ENCODE measurements at regions not wholly inside any gene's neighbourhood (a gene's known extent, or its start where the extent isn't known, plus 50 kb on each side); places are given as distances from the start of the nearest gene placed in this dataset.

DNA sequence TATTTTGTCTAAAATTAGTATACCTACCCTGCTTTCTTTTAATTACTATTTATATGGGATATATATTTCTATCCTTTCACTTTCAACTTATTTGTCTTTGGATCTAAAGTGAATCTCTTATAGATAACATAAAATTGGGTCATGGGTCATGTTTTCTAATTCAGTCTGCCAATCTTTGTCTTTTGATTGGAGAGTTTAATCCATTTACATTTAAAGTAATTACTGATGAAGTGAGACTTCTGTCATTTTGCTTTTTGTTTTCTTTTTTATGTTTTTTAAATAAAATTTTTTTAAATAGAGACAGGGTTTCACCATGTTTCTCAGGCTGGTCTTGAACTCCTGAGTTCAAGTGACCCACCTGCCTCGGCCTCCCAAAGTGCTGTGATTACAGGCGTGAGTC lies 50.5 kb upstream of the PRDM1 start:
- no peak for DNase-seq

DNA sequence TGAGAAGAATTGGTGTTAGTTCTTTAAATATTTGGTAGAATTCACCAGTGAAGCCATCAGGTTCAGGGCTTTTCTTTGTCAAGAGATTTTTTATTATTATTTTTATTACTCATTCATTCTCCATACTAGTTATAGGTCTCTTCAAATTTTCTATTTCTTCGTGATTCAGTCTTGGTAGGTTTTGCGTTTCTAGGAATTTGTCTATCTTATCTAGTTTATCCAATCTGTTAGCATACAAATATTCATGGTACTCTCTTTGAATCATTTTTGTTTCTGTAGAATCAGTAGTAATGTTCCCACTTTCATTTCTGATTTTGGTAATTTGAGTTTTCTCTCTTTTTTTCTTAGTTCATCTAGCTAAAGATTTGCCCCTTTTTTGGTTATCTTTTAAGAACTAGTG lies 52.3 kb upstream of the PRDM1 start:
- no peak for DNase-seq

DNA sequence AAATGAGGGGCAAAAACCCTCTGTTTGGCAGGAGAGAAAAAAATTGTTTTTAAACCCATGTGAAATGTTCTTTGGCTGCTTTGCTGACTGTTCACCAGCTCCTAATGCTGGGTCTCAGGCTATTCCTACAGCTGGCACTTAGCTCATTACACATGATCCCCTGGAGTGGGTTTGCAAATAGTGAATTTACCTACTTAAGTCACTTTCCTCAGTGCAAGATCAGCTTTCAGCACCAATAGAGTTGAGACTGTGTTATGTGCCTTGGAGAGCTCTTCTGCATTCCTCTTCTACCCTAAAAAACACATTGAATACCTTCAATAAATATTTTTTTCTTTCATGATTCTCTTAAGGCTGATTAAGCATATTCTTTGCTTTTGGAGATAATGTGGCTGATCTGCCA lies 58.4 kb upstream of the PRDM1 start:
- DNase-seq, result no peak

DNA sequence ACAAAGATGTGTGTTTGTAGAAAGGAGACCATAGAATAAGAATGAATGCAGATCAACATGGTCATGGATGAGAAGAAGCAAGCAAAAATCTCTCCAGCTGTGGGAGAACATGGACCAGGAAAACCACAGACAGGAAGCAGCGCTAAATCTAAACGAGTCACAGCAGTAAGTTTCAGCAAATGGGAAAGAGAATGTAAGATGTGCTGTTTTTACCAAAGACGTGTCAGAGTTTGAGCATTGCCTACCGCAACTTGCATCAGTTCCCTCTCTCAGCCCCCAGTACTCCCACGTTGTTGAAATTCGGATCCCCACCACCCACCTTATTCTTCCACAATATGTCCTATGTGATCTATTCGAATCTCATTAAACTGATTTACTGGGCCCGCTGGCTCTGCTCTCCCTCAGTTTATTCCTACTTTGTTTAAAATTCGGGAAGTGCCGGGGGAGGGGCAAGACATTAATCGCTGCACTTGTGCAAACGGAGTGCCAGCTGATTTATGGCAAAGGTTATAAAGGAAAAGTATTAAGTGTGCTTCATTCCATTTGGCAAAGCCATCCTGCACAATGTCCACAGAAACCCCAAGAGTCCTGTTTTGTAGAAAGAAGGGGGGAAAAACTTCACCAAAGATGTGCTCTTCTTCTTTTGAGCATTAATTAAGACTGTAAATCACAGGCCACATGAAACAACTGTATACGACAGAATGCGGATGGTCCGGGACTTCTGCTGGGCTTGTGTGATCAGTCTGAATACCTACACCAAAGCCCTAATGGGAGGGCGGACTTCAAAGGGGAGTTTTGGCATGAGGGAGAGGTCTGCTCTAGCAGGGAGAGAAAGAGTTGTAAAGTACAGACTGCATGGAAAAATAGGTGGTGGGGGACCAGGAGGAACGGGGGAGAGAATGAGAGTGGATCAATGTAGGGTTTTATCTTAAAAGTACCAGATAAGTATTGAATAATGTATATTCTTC lies 59.1 kb upstream of the PRDM1 start:
- peak; percentile 6 for DNase-seq

DNA sequence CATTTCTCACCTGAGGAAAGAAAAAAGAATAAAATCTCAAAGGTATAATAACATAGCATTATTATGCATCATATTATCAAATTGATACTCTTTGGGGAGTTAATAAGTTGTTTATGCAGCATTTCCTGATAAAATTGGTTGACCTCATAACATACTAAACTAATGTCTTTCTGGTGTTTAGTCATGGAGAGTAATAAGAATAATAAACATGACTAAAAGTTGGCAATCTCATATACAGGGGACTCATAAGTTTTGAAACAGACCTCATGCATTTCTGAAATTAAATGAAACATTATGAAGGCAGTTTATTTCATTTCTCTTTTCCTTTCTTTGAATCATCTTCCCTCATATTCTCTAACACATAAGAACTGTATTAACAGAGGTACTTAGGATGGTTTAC lies 60.5 kb upstream of the PRDM1 start:
- DNase-seq, result no peak

DNA sequence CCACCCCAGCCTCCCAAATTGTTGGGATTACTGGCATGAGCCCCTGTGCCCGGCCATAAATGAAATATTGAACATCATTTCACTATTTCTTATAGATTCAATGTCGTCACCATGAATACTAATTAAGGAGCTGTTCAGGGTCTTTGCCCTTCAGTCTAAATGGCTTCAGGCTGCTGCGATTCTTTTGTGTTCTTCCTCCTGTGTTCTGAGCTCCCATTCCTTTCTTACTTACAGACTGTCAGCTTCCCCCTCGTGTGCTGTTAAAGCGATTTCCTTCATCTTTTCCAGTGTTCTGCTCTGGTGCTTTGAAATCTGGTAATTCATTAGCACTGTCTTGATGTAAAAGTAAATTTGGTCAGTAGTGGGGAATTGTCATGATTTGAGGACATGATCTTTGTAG lies 63.3 kb upstream of the PRDM1 start:
- DNase-seq, result no peak

DNA sequence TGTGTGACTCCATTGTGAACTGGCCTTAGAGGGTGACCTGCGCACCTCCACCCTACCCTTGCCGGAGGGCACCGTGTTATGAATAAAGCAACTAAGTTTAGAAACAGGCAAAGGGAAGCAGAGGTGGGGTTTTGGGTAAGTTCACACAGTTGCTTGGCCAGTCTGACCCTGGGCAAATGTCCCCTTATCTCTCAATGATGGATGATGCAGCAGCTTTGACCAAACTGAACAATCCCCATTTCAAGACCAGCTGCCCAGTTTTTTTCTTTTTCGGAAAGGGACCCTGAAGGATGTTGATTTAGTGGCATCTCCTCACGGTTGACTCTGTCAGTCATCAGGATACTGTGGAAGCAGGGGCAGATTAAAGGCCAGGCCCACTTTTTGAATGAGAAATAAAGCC lies 68.7 kb upstream of the PRDM1 start:
- no peak for DNase-seq

DNA sequence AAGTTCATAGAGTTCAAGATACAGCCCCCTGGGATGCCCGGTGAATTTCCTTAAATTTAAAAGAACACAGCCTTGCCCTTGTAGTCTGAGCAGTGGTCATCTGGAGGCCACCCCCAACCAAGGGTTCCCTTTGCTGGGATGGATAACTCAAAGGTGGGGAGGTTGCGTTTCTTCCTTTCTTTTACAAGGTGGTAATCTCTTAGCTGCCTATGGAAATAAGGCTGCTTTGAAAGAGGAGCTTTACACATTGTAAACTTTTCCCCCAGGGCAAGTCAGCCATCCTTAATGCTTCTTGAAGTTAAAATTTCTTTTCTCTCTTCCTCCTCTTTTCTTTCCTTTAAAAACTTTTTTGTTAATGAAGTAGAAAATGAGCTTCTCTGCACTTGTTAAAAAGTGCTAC lies 71.2 kb upstream of the PRDM1 start:
- no peak for DNase-seq

DNA sequence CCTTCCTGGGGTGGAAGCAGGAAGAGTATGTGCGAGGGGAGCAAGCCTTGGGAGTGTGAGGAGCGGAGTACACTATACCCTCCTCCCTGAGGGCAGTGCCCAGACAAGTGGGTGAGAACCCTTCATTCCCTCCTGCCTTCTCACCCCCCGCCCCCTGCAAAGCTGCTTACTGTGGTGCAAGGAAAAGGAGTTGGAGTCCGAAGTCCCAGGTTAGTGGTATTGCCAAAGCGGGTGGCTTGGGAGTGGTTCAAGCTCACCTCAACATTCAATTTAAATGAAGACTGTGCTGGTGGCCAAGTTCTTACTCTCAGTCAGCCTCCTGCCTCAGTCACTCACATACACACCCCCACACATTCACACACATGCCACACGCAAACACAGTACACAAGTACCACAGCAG lies 74.7 kb upstream of the PRDM1 start:
- no peak for DNase-seq

DNA sequence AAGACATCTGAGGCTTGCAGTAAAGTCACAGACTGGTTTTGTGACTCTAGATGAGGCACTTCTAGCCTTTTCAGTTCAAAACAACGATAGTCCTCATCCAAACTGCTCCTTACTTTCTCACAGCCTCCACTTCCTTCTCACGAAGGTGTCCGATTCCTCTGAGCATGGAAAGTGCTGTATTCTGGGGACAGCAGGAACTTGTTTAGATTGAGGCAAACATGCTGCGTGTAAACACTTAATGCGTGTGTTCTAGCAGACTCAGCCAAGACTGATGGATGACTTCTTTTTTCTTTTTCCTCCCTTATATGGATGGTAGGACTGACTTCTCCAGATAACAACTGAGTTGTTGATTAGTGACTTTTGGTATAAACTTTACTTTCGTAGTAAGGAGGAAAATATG lies 80.2 kb upstream of the PRDM1 start:
- no peak for DNase-seq

DNA sequence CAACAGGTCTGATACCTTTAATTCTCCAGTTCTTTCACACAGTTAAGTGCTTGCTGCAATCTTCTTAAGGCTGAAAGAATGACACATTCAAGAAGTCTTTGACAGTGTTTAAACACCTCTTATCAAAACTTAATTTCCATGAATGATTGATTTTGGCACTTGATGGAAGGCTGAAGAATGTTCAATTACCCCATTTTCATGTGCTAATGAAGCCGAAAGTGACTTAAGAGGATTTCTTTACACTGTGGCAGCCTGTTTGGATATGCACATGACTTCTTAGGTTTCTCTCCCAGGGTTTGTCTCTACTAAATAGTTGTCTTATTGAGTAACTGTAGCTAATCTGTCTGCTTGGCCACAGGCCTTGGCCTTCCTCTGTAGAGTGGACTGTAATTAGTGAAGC lies 81.1 kb upstream of the PRDM1 start:
- DNase-seq, result no peak

DNA sequence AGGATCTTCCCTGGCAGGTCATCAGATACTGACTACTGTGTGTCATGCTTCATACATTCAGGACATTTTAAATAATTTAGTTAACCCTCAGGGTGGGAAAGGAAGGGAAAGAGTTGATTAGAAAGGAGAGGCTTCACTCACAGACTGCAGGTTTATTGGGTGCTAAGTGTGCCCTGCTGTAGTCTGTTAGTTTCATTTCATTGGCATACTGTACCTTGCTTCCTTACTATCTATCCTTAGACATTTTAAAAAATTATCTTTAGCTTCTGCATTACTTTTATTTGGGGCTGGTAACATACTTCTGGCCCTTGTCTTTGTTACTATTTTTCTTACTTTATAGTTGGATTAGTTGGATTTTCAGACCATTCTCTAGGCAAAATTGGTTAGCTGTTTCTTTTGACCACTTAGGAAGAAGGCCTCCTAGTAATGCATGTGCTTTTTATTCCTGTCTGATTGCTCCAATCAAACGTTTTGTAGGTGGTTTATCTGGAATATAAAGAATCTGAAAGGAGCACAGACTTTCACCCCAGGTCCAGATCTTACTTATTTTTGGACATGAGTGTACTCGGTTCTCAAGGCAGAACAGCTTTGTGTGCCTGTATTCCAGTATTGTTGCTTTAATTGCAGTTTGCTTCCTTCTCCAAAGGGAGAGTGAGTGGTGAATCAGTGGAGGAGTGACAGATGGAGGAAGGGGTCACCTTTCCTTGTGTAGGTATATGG lies 82.7 kb upstream of the PRDM1 start:
- no peak for DNase-seq

DNA sequence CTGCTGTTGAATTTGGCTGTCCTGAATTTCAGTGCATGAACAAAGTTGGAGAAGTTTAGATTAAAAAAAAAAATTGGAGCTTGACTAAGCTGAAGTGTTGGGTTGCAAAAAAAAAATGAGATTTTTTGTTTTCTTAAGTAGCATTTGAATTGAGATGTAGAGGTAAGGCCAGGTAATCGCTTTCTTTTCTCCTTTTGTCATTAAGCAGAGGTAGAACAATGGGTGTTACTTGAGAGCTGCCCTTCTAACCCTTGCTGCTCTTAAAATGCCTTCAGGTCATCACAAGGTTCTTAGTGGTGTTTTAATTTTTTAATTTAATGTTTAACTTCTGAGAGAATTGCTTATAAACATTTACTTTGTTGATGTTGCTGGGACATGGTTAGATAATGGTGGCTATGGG lies 84.1 kb upstream of the PRDM1 start:
- no peak for DNase-seq

DNA sequence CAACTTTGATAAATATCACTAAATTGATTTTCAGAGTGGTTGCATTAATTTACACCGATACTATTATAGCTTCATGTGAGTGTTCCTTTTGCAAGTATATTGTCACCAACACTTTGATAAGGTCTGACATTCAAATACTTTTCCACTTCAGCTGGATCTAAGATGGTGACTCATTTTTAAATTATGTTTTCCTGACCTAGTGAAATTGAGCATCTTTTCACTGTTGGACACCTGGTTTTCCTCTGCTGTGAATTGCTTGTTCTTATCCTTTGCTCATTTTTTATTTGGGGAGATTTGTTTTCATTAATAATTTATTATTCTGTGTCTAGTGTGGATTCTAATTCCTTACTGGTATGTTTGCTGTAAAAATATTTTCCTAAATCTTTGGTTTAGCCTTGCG lies 85.2 kb upstream of the PRDM1 start:
- no peak for DNase-seq

DNA sequence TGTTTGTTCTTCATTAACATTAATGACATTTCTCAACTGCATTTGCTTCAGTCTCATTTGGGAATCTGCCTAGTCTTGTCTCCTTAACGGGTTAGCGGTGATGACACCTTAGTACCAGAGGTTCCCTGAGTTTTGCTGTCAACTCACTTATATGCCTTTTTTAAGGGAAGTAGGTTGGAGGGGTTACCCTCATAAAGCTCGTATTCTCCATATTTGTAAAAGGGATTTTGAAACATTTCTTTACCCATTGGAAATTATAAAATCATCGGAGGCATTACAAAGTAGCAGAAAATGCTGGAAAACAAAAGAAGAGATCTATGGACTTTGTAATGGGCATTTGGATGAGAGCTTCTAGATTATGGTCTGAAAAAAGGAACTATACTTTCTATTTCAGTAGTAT lies 88.7 kb upstream of the PRDM1 start:
- no peak for DNase-seq

DNA sequence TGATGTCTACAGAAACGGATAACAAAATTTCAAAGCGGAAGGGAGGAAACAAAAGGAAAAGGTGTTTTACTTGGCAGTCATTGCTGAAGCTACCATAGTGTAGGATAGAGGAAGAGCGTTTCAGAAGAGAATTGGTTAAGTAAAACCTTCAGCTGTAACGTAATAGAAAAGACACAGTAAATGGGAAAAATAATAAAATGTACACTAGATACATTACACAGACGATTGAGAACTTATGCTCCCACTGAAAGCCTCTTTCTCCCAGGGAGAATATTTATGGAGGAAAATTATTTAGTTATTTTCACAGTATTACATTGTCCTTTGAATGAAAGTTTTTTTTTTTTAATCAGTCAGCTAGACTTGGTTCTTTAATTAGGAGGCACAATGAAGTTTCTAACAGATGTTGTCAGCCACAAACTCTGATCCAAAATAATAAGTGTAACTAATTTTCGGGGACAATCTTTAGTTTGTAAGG lies 90.7 kb upstream of the PRDM1 start:
- peak; percentile 40 for DNase-seq

DNA sequence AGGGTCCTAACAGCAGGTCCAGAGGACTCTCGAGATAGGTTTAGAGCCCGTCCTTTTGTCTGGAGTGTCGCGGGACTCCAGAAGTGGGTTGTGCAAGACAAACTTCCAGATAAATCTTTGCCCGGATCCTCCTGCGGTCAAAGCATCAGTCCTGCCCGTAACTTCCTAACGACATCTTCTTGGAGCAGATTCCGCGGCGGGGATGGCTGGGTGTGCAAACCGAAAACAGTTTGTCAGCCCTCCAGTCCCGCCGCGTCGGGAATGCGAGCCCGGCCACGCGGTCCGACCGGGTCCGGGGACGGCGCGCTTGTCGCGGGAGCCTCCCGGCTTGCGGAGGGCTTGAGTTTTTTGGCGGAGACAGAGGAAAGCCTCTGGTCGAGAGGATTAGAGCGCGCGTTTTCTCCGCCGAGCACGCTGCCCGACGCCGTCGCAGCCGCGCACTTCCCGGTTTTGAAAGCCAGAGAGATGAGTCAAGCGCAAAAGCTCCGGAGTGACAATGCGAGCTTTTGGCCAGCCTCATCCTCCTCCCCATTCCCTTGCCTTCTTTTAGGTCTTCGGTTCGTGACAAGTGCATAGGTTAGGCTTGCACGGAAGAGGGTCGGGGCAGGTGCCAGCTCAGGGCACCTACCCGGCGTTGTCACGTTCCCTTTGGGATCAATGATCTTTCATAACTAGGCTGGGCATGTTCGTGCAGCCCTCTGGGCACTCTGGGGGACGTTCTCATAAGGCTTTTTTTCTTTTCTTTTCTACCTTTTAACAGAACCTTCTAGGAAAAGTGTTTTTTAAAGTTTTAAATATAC lies 91.3 kb upstream of the PRDM1 start:
- DNase-seq, result peak; percentile 89

DNA sequence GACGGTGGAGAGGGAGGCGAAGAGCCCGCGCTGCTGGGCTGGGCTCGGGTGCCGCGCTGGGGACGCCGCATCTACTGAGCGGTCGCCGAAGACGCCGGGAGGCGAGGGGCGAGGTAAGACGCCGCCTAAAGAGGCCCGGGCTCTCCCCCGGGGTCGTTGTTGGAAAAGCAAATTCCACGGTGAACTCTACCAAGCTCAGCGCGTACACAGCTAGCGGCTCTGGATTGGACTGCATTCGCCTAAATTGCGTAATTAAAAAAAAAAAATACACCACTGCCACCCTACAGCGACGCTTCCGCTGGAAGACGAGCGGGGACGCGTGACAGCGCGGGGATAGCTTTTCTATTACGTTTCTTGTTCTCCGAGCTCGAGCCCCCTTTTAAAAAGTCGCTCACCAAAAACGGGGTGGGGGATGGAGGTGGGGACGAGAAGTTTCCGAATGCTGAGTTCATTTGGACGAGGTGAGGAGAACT lies 92.0 kb upstream of the PRDM1 start:
- peak; percentile 82 for DNase-seq

DNA sequence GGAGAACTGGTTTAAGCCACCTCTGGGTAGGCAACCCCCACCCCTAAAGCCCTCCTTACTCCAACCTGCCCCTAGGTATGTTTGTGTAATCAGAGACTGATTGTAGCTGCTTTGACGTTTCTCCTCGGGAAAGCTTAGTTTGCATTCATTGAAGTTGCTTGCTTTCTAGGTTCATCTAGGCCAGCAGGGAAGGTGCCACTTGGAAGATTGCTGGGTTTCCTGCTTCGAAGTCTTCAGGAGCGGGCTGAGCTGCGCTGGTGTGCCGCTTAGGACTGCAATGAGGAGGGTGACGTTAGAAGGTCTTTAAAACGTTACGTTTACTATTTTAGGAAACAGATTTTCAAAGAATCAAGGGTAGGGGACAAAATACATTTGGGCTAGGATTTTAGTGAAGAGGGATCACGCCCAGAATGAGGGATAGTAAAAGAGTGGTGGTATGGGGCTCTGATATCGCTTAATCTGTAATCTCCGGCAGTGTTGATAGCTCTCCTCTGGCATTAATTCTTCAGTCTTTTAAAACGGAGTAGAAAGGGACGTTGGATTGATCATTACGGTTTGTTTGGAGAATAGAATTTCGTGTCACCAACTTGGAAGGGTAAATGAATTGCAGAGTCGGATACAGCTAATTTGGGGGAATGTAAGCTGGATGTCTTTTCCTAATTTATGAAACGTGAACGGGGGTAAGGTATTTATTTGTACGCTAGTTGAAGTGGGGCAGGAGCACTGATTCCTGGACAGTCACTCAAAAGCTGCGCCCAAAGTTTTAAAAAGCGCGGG lies 92.6 kb upstream of the PRDM1 start:
- peak; percentile 40 for DNase-seq

DNA sequence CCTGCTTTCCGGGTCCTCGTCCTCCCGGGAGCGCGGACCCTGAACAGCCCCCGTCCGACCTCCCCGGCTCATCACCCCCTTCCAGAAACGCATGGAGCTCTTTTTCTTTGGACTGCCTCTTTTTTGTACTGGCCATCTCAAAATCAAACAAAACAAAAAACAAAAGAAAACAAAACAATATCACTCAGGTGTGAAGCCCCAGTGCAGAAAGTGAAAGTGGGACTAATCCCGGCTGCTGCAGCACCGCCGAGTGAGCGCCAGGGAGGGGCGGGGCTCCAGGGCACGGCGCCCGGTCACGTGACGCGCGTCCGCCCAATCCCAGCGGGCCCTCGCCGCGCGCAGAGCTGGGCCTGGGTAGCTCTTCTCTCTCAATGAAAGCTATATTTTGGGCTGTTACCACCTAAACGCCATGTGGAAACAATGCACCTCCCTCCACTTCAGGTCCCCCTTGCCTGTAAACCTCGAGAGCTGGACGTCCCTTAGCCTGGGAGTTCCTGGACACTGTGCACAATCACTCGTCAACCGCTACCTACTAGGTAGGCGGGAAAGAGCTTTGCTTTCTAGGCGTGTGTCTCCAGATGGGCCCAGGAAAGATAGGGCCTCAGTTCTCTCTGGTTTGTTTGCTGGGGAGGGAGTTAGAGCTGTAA lies 93.7 kb upstream of the PRDM1 start:
- DNase-seq, result peak; percentile 92

DNA sequence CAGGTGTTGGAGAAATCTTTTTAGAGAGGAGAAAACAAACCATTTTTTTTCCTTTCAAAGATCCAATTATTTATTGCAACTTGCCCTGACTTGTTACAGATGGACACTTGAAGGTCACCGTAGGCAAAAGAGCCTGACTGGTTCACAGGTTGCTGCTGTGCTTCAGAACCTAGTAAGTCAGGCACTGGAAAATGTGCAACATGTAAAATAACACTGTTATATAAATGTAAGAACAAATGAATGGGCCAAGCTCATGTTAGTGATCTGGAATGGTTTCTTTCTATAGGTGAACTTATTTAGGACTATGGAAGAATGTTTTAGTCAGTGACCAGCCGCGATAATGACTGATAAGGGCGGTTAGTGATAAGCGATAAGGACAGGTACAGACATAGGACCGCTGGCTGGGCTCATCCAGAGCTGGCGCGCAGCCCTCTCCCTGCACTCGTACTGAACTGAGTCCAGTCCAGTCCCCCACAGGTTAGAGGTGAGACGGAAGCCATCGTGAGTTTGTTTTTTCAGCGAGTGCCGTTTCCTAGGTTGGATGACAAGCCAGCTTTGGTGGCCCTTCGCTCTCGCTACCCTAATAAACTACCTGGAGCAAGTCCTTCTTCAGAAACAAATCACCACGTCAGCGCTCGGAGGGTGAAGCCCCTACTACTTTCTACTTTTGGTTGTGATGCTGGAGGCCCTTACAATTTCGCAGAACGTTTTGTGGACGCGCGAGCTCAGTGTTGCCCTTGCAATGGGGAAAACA lies 94.4 kb upstream of the PRDM1 start:
- no peak for DNase-seq

All from suppressor macrophage treated with lipopolysaccharide for 4 hours (primary cell).